NK-92 (cell line): ENCODE measurements at regions not wholly inside any gene's neighbourhood (a gene's known extent, or its start where the extent isn't known, plus 50 kb on each side); places are given as distances from the start of the nearest gene placed in this dataset.

Source experiments
- DNase-seq: peaks from one replicate; lab custom pipeline; 2025; ENCODE audit not compliant: unreplicated experiment; lab: John Stamatoyannopoulos, UW

GRCh38 chr2:194232600-194232999, 1424.4 kb upstream of the SLC39A10 start:
- no peak for DNase-seq

- DNase-seq, result no peak
Observed at GRCh38 chr2:194223218-194223617, 1433.8 kb upstream of the SLC39A10 start.

- no peak for DNase-seq
Observed at GRCh38 chr2:194214192-194214591, 1442.8 kb upstream of the SLC39A10 start.

- no peak for DNase-seq
Observed at GRCh38 chr2:194205568-194206227, 1451.3 kb upstream of the SLC39A10 start.

GRCh38 chr2:194203898-194204297, 1453.1 kb upstream of the SLC39A10 start:
- DNase-seq, result no peak

DNA sequence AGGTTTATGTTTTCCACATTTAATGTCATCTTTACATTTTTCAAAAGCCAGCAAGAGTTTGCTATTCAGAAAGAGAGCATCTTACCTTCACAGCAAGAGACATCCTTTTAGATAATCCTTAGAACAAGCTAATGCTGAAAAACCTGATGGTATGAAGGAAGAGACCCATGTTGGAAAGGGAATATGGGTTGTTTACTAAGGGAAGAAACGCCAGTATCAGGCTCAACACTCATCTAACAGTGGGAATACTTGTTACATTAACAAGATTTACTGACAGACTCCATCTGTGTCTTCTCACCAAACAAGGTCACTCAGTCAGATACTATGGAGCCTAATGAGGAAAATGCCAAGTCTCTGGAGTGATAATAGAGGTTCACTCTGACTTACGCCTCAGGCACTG, 1474.1 kb upstream of the SLC39A10 start:
- no peak for DNase-seq

DNA sequence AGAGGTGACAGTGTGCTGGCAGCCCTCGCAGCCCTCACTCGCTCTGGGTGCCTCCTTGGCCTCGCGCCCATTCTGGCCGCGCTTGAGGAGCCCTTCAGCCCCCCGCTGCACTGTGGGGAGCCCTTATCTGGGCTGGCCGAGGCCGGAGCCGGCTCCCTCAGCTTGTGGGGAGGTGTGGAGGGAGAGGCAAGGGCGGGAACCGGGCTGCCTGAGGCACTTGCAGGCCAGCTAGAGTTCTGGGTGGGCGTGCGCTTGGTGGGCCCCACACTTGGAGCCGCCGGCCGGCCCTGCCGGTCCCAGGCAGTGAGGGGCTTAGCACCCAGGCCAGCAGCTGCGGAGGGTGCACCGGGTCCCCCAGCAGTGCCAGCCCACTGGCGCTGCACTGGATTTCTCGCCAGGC, 1480.9 kb upstream of the SLC39A10 start:
- DNase-seq, result no peak

GRCh38 chr2:194166818-194167217, 1490.2 kb upstream of the SLC39A10 start:
- DNase-seq, result no peak

- no peak for DNase-seq
Observed at GRCh38 chr2:194155431-194155830, 1501.6 kb upstream of the SLC39A10 start.

DNA sequence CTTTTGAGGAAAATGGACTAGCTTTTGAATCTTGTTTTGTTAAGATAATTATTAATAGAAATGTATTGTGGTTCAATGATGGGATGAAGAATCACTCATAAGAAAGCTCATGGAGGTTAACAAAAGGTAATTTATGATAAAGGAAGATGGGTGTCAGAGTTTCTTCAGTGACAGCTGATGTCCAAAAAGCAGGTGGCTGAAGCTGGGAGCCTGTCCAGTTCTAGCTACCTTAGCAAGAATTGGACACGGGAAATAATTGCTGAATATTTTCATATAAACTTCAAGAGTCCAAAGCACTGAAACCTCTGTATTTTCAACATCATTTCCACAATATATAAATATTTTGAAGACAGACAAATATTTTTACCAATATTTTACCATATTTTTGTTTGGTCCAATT, 1505.8 kb upstream of the SLC39A10 start:
- DNase-seq, result no peak

DNA sequence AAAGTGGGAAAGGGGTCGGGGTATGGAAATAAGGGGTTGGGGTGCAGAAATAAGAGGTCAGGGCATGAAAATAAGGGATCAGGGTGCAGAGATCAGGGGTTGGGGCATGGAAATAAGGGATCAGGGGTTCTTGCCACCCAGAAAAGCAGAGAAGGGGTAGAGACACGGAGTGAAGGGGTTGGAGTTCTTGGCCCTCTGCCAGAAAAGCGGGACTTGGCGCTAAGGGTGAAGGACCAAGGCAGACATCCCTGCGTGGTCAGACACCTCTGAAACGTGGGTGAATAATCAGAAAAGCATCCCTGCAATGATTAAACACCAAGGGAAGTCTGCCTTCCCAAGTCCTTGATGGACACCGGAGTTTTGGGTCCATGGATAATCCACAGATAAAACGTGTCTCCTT, 1521.6 kb upstream of the SLC39A10 start:
- no peak for DNase-seq

- DNase-seq, result no peak
Observed at GRCh38 chr2:194128810-194129209, 1528.2 kb upstream of the SLC39A10 start.

DNA sequence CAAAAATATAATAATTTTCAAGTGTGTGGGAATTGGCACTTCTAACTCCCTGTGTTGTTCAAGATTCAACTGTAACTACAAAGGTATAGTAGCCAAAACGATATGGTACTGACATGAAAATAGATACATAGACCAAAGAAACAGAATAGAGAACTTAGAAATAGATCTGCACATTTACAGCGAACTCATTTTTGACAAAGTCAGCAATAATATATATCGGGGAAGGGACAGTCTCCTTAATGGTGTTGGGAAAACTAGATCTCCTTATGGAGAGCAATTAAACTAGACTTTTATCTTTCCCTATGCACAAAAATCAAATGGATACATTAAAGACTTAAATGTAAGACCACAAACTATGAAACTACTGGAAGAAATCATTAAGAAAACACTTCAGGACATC, 1530.6 kb upstream of the SLC39A10 start:
- no peak for DNase-seq

- DNase-seq, result no peak
Observed at GRCh38 chr2:194116861-194117260, 1540.2 kb upstream of the SLC39A10 start.

DNA sequence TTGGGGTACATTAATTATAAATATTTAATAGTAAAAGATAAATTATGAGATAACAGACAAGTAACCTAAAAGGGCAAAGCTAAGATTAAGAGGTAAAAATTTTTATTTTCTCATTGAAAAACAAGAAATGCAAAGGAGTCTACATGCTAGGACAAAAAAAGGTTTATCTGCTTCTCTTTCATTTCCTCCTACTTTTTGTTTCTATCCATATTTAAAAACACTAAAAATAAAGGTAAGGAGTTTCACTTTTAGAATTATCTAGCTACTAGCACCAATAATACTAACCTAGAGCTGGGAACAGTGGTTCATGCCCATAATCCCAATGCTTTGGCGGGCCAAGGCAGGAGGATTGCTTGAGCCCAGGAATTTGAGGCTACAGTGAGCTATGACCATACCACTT, 1551.7 kb upstream of the SLC39A10 start:
- no peak for DNase-seq

DNA sequence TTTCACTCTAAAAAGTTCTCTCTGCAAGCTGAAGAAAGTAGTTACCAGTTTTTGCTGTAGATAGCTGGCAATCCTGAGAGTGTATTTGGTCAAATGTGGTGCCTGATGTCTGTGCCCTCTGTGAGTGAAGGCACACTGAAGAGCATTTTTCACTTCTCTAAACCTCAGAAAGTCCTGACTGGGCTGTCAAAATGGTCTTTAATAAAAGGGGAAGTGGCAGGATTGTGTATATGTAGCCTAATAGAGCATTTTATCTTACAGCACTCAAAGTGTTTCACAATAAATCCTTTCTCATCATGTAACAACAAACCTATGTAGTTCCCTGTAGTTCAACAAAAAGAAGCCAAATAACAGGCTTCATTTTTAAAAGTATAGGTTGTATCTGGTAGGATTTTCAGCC, 1552.3 kb upstream of the SLC39A10 start:
- no peak for DNase-seq

DNA sequence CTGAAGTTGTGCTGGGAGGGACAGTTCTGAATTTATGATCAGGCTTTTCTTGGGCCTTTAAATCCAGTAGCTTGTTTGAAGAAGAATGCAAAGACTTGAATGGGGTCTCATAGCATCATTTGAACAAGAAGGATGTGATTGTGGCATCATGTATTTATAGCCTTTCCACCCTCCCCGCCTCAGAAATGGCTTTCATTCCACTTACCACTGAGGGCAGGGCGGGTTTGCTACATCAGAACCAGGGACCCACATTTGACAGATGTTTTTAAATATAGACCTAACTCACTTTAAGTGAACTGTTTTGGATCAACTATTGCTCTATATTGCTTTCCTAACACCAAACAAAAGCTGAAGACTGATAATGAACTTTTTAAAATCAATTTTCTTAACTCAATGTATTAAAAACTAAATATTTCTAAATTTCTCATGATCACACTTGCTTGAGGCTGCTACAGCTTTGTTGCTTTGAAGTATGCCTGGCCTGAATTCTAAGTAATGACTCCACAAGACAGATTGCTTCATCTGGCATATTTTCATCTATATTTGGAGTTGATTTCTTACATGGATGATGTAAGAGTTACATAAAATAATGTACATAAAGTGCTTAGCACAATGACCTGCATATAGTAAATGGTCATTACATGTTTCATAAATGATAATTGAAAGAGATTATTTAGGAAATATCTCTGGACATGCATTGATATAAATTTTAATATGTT, 1552.9 kb upstream of the SLC39A10 start:
- DNase-seq, result no peak

DNA sequence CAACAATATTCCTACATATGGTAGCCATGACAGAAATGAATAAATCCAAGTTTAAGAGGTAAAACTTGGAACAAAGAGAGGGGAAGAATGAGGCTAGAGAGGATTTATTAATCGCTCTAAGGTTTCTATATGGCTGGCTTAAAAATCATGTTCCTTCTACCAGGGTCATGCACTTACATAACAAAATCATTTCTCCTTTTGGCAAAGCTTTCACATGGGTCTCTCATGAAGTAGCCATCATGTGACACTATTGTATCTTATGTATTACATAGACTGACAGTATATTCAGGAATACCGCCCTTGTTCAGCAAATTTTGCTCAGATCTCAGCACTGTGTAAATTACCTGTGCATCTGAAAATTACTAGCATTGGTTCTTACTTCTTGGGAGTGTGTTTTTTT, 1554.5 kb upstream of the SLC39A10 start:
- DNase-seq, result no peak

- DNase-seq, result no peak
Observed at GRCh38 chr2:194100201-194100600, 1556.8 kb upstream of the SLC39A10 start.

- no peak for DNase-seq
Observed at GRCh38 chr2:194096402-194096801, 1560.6 kb upstream of the SLC39A10 start.

GRCh38 chr2:194095359-194095758, 1561.7 kb upstream of the SLC39A10 start:
- DNase-seq, result no peak

- DNase-seq, result no peak
Observed at GRCh38 chr2:194090251-194090905, 1566.6 kb upstream of the SLC39A10 start.
